DMS53 (cell line): ENCODE measurements at regions not wholly inside any gene's neighbourhood (a gene's known extent, or its start where the extent isn't known, plus 50 kb on each side); places are given as distances from the start of the nearest gene placed in this dataset.
"Not testable (repeated sequence)": the region's sequence is repeated elsewhere in the genome, so short reads cannot be mapped to it uniquely, and the experiment has no call there.

Experiments used
- DNase-seq: peaks from one replicate; lab custom pipeline; 2025; lab: John Stamatoyannopoulos, UW

DNA sequence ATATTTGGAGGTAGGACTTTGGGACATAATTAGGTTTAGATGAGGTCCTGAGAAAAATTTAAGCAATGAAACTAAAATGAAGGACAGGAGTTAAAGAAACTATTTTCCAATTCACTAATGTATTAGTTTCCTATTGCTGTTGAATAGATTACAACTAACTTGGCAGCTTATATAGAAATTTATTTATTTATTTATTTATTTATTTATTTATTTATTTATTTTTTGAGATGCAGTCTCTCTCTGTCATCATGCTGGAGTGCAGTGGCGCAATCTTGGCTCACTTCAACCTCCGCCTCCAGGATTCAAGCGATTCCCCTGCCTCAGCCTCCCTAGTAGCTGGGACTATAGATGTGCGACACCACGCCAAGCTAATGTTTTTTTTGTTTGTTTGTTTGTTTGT lies 182.4 kb upstream of the ADCY2 start:
- DNase-seq, result no peak

DNA sequence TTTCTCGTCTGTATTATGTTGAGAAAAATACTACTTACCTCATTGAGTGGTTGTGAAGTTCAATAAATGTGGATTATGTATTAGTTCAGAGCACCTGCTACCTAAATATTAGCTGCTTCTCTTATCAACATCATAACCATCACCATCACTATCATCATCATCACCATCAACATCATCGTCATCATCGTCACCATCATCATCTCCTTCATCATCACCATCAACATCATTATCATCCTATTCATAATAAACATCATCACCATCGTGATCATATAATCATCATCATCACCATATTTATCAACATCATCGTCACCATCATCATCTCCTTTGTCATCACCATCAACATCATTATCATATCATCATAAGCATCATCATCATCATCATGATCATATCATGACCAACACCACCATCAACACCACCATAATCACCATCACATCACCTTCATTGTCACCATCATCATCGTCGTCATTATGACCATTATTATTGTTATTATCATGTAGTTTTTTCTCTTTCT lies 181.0 kb upstream of the ADCY2 start:
- DNase-seq, result no peak

DNA sequence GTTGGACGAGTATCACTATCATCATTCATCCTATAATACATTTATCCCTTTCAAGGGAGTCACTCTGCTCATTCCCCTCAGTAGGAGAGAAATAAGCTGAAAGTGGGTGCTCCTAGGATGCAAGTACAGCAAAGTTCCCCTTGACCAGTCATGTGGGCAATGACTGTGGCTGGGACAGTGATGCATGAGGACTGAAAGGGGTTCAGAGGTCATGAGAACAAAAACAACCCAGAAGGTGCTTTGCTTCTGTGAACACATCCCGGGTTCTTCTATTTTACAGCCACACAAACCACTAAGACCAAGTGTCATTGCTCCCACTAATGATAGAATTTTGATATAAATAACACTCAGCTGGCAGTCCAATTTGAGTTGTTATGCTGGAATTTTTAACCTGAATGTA lies 177.8 kb upstream of the ADCY2 start:
- DNase-seq, result no peak

DNA sequence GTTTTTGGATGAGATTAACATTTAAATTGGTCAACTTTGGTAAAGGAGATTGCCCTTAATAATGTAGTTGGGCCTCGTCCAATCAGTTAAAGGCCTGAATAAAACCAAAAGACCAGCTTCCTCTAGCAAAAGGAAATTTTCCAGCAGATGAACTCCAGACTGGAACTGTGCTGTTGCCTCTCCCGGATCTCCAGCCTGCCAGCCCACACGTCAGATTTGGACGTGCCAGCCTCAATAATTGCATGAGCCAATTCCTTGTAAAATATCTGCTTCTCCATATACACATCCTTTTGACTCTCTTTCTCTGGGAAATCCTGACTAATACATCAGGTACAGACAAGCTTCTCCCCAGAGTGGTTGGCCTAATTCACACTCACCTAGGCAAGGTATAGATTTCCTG lies 175.8 kb upstream of the ADCY2 start:
- no peak for DNase-seq

DNA sequence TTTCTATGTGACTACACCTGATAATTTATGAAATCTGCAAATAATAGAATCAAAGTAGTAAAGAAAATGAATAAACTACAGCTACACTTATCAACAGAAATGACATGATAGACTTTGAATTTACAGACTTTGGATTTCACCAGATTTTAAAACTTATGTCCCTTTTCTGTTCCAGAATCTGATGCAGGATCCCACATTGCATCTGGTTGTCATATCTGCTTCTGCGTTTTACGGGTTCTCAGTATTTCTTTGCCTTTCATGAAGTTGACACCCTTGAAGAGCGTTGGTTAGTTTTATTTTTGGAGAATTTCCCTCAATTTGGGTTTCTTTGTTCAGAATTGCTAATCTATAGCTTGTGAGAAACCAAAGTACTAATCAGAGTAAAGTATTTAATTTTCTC lies 174.9 kb upstream of the ADCY2 start:
- no peak for DNase-seq

DNA sequence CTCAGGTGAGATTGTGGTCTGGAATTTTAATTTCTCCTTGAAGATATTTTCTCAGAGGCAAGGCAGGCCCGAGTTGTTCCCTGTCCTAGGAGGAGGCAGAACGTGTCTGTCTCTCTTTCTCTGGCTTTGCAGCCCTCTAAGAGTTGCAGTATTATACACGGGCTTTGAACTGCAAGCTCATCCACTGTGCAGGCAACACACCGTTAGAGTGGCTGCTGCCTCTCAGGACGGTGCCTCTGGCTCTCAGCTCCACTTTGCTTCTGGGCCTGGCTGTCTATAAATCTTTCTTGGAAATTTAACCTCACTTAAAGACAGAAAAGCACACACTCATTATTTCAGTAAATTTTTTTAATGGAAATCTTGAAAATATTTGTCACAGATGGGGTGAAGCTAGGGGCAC lies 170.1 kb upstream of the ADCY2 start:
- no peak for DNase-seq

DNA sequence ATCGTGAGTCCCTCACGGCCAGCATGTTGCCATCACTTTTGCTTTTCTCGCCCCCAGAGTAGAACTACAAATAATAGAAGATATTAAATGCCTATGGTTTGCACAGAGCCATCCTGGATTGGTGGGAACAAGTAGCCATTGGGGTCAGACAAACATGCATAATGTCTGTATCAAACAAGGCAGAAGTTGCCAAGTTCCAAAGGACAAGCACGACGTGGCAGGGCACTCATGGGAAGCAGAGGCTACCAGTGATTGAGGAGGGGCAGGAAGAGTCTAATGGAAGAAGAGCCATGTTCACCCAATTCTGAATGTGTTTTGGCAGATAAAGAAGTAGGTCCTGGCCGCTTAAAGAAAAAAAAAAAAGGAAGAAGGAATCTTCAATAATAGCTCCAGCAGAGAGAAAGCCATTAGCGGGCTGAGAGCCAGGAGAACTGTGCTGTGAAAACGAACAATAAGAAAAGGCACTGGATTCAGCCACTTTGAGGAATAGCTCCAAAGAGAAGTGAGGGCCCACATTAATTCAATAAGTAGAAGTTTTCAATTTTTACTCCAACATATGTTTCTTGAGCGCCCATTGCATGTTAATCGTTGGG lies 153.7 kb upstream of the ADCY2 start:
- DNase-seq, result no peak

DNA sequence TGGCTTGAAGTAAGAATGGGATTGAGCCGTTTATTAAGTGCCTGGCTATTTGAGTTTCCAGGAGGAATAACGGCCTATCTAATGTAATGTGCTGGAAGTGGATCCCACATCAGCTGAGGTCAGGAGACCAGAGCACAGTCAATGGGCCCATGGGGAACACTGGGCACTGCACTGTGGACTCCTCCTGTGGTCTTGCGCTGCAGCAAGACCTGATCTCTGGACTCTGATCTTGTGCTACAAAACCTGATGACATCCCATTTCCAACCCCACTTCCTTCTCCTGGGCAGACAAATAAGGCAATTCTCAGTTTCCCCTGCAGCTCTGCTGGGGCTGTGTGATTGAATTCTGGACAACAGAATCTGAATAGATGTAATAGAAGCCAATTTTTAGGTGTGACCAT lies 151.7 kb upstream of the ADCY2 start:
- DNase-seq, result no peak

DNA sequence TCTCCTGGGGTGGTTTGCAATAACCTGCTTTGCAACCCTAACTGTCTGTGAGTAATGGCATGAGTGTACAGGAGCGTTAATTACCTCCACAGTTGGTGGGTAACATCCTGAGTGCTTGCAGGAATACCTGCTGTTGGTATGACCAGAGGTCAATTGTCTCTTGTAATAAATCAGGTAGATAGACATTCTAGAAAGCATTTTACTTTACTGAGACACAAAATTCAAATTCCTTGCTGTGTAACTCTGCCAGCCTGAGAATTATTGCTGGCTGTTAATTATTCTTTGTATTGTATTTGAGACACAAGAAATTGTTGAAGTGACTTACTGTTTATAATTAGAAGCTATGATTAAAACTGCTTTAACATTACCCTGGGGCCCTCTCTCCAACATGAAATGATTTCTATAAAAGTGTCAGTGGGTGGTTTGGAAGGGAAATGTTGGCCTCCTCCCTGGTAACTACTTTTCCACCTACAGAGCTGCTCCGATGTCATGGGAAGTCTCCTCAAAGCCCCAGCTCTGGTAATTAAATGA lies 150.8 kb upstream of the ADCY2 start:
- DNase-seq, result no peak

DNA sequence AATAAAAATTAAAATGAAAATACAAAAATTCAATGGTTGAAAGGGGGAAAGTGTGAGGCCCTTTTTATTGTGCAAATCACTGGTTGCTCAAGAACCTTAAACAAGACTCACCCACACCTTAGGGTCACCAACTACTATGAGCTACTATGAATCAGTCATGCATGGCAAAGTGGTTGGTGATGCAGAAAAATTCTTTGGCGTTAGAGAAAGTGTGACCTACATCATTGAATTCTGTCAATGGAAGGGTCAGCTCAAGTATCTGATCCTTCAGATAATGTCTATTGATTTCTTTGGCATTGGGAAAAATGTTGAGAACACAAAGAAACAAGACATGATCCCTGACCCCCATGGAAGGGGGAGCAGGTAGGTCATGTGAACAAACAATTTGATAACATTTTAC lies 149.7 kb upstream of the ADCY2 start:
- DNase-seq, result no peak

DNA sequence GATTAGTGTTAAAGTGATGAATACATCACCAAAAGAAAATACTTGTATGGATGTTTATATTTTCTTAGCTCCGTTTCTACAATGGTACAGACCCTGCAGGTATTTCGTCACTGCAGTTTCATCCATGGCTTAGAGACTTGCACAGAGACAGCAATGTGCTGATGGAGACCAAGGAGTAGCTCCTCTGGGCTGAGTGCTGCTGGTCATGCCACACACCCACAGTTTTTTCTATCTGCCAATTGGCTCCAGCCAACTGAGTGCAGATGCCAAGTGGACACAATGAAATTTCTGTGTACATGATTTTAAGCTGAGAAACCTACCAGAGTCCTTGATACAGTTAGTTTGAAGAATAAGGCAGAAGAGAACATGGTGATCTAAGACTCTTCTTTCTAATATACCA lies 145.9 kb upstream of the ADCY2 start:
- no peak for DNase-seq

DNA sequence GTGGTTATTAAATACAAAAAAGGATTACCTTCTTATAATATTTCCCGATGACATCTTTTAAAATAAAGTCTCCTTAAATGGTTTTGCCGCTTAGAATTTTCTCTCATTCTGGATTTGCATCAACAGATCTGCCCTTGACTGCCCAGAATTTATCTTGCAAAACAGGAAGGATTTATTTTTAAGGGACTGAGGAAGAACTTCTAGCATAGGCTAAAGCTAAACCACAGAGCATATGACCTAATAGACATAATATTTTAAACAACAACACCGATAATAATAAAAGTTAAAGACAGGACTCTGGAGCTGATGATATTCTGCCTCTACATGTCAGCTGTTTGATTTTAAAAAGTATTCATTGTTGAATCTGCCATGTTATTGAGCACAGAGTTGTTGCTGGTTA lies 145.3 kb upstream of the ADCY2 start:
- DNase-seq, result no peak

DNA sequence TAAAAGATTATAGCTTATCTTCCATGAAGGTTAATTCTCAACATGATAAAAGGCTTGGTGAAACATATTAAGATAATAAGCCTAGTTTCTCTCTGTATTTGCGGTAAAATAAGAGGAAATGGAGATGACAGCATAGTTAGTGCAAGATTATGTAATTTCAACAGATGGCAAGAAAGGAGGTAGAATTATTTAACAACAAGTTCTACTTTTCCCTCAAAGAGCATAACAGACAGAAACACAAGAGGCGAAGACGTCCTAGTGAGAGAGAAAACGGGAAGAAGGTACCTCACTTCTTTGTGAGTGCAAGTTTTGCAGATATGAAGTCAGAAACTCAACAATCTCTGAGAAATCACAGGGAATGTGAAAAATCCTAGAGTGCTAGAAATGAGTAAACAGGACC lies 144.8 kb upstream of the ADCY2 start:
- DNase-seq, result no peak

DNA sequence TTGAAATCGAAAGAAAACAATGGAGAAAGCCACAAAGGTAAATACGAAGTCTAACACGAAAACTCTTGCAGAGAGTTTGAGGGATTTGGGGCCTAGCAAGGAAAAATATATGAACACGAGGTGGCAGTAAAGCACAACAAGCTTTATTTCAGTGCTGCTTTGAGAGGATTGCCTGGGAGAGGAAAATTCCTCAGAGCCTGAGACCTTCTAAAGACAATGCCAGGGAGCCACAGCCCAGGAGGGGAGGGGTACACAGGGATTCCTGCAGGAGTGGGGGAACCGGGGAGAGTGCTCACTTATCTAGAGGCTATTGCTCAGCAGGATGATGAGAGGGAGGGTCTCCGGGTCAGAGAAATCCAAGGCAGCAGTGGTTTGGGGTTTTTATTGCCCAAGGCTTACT lies 134.9 kb upstream of the ADCY2 start:
- DNase-seq, result peak; percentile 76

DNA sequence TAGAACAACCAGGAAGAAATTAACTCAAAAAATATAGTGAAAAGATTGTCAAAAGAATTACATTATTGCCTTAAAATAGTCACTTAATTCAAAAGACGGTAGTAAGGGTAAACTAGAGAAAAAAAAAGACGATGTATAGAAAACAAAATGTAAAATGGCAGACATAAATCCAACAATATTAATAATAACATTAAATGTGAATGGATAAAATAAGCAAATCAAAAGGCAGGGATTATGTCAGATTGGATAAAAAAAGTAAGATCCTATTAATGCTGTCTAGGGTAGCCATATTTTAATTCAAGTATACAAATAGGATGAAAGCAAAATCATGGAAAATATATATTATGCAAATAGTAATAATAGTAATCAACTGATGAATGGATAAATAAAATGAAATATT lies 134.0 kb upstream of the ADCY2 start:
- no peak for DNase-seq

DNA sequence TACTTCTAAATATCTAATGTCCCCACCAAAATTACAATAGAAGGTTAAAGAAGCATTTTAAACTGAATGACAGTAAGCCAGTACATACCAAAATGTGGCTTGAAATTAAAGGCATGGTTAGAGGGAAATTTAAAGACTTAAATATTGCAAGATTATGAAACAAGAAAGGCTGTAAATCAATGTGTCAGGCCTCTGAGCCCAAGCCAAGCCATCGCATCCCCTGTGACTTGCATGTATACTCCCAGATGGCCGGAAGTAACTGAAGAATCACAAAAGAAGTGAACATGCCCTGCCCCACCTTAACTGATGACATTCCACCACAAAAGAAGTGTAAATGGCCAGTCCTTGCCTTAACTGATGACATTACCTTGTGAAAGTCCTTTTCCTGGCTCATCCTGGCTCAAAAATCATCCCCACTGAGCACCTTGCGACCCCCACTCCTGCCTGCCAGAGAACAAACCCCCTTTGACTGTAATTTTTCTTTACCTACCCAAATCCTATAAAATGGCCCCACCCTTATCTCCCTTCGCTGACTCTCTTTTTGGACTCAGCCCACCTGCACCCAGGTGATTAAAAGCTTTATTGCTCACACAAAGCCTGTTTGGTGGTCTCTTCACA lies 132.4 kb upstream of the ADCY2 start:
- not testable (repeated sequence) for DNase-seq

DNA sequence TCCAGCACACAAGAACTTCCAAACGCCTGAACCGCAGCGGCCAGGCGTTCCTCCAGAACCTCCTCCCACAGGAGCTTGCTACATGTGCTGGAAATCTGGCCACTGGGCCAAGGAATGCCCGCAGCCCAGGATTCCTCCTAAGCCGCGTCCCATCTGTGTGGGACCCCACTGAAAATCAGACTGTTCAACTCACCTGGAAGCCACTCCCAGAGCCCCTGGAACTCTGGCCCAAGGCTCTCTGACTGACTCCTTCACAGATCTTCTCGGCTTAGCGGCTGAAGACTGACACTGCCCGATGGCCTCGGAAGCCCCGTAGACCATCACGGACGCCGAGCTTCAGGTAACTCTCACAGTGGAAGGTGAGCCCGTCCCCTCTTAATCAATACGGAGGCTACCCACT lies 130.2 kb upstream of the ADCY2 start:
- not testable (repeated sequence) for DNase-seq

DNA sequence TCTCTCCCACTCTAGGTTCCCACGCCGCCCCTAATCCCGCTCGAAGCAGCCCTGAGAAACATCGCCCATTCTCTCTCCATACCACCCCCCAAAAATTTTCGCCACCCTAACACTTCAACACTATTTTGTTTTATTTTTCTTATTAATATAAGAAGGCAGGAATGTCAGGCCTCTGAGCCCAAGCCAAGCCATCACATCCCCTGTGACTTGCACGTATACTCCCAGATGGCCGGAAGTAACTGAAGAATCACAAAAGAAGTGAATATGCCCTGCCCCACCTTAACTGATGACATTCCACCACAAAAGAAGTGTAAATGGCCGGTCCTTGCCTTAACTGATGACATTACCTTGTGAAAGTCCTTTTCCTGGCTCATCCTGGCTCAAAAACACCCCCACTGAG lies 127.2 kb upstream of the ADCY2 start:
- not testable (repeated sequence) for DNase-seq

DNA sequence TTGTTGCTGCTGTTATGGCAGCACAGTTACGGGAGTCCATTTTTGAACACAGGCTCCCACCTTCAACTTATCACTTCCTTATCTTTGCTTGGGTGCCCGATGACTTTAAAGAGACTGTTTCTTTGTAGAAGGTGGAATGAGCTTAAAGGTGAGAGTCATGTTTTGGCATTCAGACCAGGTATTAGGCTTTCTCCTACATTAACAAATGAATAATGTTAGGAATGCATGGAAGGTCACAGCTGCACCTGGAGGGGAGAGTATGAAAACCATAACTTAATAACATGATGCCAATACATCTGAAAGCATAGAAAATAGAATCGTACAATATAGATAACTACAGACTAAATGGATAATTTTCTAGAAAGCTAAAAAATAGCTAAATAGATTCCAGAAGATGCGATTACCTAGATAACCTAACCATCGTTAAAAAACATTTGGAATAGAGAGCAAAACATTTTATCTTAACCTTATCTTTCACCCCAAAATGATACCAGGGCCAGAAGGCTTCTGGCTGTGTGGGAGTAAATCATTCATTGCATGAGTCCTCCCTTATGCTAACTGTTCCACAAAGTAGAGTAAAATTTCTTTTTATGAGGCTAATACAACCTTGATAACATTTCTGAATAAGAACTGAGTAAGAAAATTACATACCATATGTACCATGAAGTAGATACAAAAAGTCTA lies 126.2 kb upstream of the ADCY2 start:
- DNase-seq, result no peak

DNA sequence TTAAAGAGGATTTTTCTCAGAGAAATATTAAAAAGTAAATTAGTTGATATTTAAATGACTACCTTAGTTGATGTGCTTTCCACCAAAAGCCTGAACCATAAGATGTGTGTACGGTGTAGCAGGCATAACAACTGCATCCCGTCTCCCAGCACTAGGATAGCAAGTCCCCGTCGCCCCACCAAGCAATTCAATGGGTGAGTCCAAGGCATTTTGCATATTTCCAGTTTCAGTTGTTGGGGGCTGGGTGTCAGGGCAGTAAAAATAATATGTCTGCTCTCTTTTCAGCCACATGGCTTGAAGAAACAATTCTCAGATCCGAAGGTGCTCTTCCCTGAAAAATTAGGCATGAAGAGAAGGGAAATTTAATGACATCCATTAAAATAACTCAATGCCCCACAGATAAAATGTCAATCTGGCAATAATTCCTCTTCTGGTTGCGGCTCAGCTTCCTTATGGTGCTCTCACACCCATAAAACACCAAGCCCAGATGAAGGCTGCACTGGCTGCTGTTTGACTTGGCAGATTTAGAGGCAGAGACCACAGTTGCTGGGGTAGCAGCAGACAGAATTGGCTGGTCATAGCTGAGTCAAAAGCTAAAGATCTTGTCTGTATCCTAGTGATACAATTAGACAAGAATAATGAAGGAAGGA lies 124.4 kb upstream of the ADCY2 start:
- DNase-seq, result no peak

DNA sequence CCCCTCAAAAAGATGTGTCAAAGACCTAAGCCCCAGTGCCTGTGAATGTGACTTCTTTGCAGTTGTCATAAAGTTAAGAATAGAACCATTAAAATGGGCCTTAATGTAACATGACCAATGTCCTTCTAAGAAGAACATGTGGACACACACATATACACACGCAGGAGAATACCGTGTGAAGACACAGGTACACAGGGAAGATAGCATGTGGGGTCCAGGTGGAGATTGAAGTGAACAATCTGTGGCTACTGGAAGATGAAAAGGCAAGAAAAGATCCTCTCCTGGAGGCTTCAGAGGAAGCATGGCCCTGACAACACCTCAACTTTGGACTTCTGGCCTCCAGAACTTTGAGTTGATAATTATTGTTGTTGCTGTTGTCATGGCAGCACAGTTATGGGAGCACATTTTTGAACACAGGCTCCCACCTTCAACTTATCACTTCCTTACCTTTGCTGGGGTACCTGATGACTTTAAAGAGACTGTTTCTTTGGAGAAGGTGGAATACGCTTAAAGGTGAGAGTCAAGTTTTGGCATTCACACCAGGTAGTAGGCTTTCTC lies 123.5 kb upstream of the ADCY2 start:
- DNase-seq, result no peak

DNA sequence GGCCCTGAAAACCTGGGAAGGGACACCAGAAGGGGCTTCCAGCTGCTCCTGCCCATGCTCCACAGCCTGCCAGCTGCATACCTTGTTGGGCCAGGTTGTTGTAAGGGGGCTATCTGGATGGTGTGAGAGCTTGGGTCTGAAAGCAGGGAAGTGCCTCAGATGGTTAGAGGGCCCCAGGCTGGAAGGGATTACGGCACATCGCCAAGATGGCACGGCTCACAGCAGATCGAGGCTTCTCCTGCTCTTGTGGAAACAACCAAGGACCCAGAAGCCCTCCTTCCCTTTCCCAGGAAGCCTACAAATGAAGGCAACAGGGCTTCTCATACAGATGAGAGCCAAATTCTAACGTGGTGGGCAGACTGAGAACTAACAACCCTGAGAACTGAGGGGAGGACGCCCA lies 121.7 kb upstream of the ADCY2 start:
- no peak for DNase-seq

DNA sequence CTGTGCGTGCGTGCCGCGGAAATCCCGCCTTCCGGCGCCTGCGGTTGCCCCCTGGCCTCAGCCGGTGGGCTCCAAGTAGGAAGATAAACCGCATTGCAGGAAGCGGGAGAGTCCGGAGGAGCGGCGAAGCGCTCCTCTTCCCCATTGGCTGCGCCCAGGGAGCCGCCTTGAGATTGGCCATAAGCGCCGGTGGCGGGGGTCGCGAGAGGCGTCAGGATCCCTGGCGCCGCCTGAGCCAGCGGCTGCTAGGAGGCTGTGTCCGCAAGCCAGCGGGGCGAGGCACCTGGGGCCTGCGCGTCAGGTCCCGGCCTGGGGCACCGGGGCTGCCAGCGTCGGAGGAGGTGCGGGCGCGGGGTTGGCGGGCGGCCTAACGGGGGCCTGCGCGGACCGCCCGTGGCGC lies 106.3 kb upstream of the ADCY2 start:
- not testable (repeated sequence) for DNase-seq
